SH-SY5Y (cell line): ENCODE measurements at regions not wholly inside any gene's neighbourhood (a gene's known extent, or its start where the extent isn't known, plus 50 kb on each side); places are given as distances from the start of the nearest gene placed in this dataset.

ENCODE experiments used
- GATA2 ChIP-seq: IDR thresholded peaks from 2 replicates; pipeline ENCODE4 v1.6.1; 2011; ENCODE audit warnings: mild to moderate bottlenecking, low read depth, low read length
- GATA3 ChIP-seq: IDR thresholded peaks from 2 replicates; pipeline ENCODE4 v1.6.1; 2011; ENCODE audit warnings: low read depth, mild to moderate bottlenecking, low read length, moderate library complexity

GRCh38 chr18:78698914-78699313 lies 280.7 kb upstream of the SALL3 start:
- no peak for TF ChIP-seq GATA2
- no peak for TF ChIP-seq GATA3
